Esophagus squamous epithelium (tissue), 5 donors: ENCODE measurements at regions not wholly inside any gene's neighbourhood (a gene's known extent, or its start where the extent isn't known, plus 50 kb on each side); places are given as distances from the start of the nearest gene placed in this dataset.

ENCODE experiments used
- DNase-seq: peaks from one replicate; lab custom pipeline; 2025; lab: John Stamatoyannopoulos, UW
- H3K27ac ChIP-seq, 4 donors: fragments of 200-600 bp; sonication (generic); one replicate each; pipeline ENCODE4 v1.5.1; 2016 to 2019; ENCODE audit warnings: mild to moderate bottlenecking in 1 of 4
- H3K27me3 ChIP-seq, 4 donors: fragments of 200-600 bp; sonication (generic); 1 replicate in 3 of 4; 2 replicates in 1 of 4; pipeline versions ENCODE4 v1.5.1 to v1.6.0; 2017 to 2021; ENCODE audit warnings: antibody characterized with exemption in 1 of 4
- H3K36me3 ChIP-seq, 3 donors: fragments of 200-600 bp; sonication (generic); one replicate each; pipeline ENCODE4 v1.5.1; 2016 to 2019
- H3K4me1 ChIP-seq, 3 donors: fragments of 200-600 bp; sonication (generic); one replicate each; pipeline ENCODE4 v1.5.1; 2017 to 2019
- H3K4me3 ChIP-seq, 4 donors: fragments of 200-600 bp; sonication (generic); 1 replicate in 3 of 4; 2 replicates in 1 of 4; pipeline ENCODE4 v1.5.1; 2016 to 2019; ENCODE audit warnings: mild to moderate bottlenecking in 2 of 4, moderate library complexity in 1 of 4
- H3K9me3 ChIP-seq, 3 donors: fragments of 200-600 bp; sonication (generic); one replicate each; pipeline ENCODE4 v1.5.1; 2016 to 2019
- CTCF ChIP-seq, 6 experiments: fragments of 450-650 bp in 4 of 6; fragments of 200-600 bp in 2 of 6; sonication (generic) in 2 of 6; IDR thresholded peaks; one replicate each; pipeline ENCODE4 v1.5.1; 2016 to 2019; ENCODE audit warnings: antibody characterized with exemption in 6 of 6, mild to moderate bottlenecking in 4 of 6, moderate library complexity in 4 of 6
- POLR2A ChIP-seq, 4 donors: fragments of 450-650 bp; IDR thresholded peaks; one replicate each; pipeline ENCODE4 v1.6.1; 2017; ENCODE audit warnings: antibody characterized with exemption in 4 of 4, mild to moderate bottlenecking in 4 of 4, moderate library complexity in 3 of 4
- WGBS, 2 donors: methylation state at CpG; one replicate each; pipeline ENCODE4 v1.1.5; 2018; 5-methylcytosine and 5-hydroxymethylcytosine counted together
- intact Hi-C: fragments of 100-400 bp; cut with DNase I; formaldehyde crosslinking; loops from one replicate; pipeline ENCODE4 v1.15.0; 2022
- donor health status: DM: yes; HTN: yes; CAD: no.

DNA sequence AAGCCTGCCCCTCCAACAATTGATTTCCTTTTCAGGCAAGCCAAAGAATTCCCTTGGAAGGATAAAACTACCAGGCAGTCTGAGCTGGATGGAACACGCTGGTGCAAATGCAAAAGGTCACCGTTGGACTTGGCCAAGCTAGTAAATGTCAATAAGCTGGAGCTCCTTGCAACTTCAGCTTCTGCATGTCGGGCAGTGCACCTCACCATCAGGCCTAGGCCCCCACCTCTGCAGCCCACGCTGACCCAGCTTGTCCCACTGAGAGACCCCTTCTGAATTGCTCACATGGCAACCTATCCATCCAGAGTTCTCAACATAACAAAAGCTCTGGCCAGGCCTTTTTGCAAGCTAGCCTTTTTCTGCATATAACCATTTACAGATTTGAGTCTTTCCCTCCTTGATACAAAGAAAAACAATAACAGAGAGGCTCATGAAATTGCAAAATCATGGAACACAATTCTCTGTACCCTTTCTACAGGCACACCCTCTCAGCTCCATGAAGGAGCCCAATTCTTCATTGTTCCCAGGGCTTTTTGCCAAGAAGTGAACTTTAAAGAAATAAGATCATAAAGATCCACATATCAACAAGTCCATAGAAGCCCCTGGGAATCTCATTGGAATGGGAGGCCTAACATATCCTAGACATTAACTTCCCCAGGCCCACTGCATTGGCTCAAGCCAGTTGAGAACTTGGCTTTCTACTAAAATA lies 123.9 kb upstream of the SLIT3 start:
- no peak for DNase-seq

GRCh38 chr5:169424279-169424655 lies 123.3 kb upstream of the SLIT3 start:
- Histone ChIP-seq H3K36me3 (no peaks in the 10 kb centered on the region), H3K27me3 (no peaks in the 10 kb centered on the region), H3K9me3 (no peaks in the 10 kb centered on the region), H3K4me1 (peaks cover 0 to 9% (median 0%) of the 10 kb centered on the region in 3 donors), H3K27ac (no peak overlapping the region), H3K4me3 (no peak overlapping the region)
- TF ChIP-seq POLR2A (IDR thresholded peaks at IDR 0.05), result no peak
- no peak for TF ChIP-seq CTCF (IDR thresholded peaks at IDR 0.05)
- 63 to 80% methylated on average over 2 of the region's 2 CpGs for WGBS, 2 donors
- DNase-seq, result no peak
- intact Hi-C loops, result no loop called here

More for the DNA sequence above, 123.9 kb upstream of the SLIT3 start:
- Histone ChIP-seq H3K36me3 (no peaks in the 10 kb centered on the region), H3K27me3 (no peaks in the 10 kb centered on the region), H3K4me1 (peaks cover 0 to 11% (median 0%) of the 10 kb centered on the region in 3 donors), H3K9me3 (no peaks in the 10 kb centered on the region), H3K27ac (no peak overlapping the region), H3K4me3 (no peak overlapping the region)
- WGBS, 2 donors, result 51 to 88% methylated on average over 3 to 4 of the region's 4 CpGs
- TF ChIP-seq POLR2A (IDR thresholded peaks at IDR 0.05) (no peak), CTCF (IDR thresholded peaks at IDR 0.05) (no peak)
- intact Hi-C loops, result no loop called here

DNA sequence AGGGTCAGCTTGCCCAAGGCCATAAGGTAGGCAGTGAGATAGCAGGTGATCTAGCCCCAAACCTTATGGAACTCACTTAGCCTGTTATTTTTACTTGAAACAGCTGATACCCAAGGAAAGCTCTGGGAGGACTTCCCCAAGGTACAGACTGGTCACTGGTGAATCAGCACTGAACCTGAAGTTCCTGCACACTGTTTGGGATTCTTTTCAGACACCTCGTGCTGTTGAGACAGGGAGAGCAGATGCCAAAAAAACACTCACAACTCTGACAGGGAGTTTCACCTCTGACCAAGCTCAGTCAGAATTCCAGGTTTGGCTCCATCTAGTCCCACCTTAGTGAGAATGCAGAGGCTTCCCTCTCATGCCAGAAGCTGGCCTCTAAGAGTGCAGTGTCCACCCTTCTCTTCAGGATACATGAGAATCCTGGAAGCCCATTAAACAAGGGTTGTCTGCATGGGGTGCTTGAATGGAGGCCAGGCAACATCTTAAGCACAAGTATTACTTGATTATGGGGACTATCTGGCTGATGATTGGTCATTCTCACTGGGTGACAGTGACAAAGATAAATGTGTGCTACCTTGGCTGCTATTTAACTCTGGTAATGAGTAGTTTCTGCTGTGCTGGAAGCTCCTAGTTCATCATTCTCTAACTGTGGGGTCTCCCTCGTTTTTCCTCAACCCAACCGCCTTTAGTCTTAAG lies 122.8 kb upstream of the SLIT3 start:
- no peak for TF ChIP-seq POLR2A (IDR thresholded peaks at IDR 0.05)
- Histone ChIP-seq H3K4me3 (no peak overlapping the region), H3K4me1 (peaks cover 0 to 4% (median 0%) of the 10 kb centered on the region in 3 donors), H3K9me3 (no peaks in the 10 kb centered on the region), H3K27me3 (no peaks in the 10 kb centered on the region), H3K27ac (no peak overlapping the region), H3K36me3 (no peaks in the 10 kb centered on the region)
- no peak for DNase-seq
- WGBS, 2 donors, result 53 to 70% methylated on average over 3 of the region's 3 CpGs
- intact Hi-C loops, result no loop called here

DNA sequence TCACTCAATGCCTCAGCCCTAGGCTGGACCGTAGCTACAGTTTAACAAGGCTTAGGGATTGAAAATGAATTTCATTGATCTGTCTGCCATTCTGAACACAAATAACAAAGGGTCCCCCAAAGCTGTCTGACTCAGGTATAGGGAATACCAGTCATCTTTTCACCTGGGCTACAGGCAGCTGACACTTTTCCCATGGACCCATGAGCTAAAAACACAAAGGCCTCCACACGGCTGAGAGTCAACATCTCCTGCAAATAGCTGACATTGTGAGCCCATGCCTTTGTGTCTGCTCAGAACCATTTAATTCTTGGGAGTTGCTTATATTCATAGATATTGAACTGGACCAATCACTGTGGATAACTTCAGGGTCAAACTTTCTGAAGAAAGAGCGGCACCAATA lies 121.1 kb upstream of the SLIT3 start:
- no peak for DNase-seq
- Histone ChIP-seq H3K4me1 (peaks cover 0 to 13% (median 5%) of the 10 kb centered on the region in 3 donors), H3K27me3 (no peaks in the 10 kb centered on the region), H3K9me3 (no peaks in the 10 kb centered on the region), H3K4me3 (no peak overlapping the region), H3K36me3 (no peaks in the 10 kb centered on the region), H3K27ac (no peak overlapping the region)
- intact Hi-C loops, result no loop called here
- WGBS, 2 donors, result 65 to 72% methylated on average over 3 of the region's 3 CpGs
- TF ChIP-seq POLR2A (IDR thresholded peaks at IDR 0.05) (no peak), CTCF (IDR thresholded peaks at IDR 0.05) (no peak)

GRCh38 chr5:169421677-169422076 lies 120.7 kb upstream of the SLIT3 start:
- DNase-seq, result no peak
- Histone ChIP-seq H3K9me3 (no peaks in the 10 kb centered on the region), H3K36me3 (no peaks in the 10 kb centered on the region), H3K4me3 (no peak overlapping the region), H3K27me3 (no peaks in the 10 kb centered on the region), H3K4me1 (peaks cover 0 to 18% (median 5%) of the 10 kb centered on the region in 3 donors), H3K27ac (no peak overlapping the region)
- 38 to 46% methylated on average over 2 of the region's 2 CpGs for WGBS, 2 donors
- TF ChIP-seq POLR2A (IDR thresholded peaks at IDR 0.05) (no peak), CTCF (IDR thresholded peaks at IDR 0.05) (no peak)
- intact Hi-C loops, result no loop called here
